SJSA1 (cell line): ENCODE measurements at regions not wholly inside any gene's neighbourhood (a gene's known extent, or its start where the extent isn't known, plus 50 kb on each side); places are given as distances from the start of the nearest gene placed in this dataset.

Experiments
- DNase-seq, 2 experiments: peaks; one replicate each; pipeline ENCODE4 v3.0.0-alpha.2; 2015 to 2020; ENCODE audit warnings: low spot score in 2 of 2, low read depth in 1 of 2
- H3K27ac ChIP-seq: fragments of 250-450 bp; sonication (Bioruptor Pico); 2 replicates; pipeline ENCODE4 v1.5.1; 2020; ENCODE audit warnings: mild to moderate bottlenecking, moderate library complexity
- H3K27me3 ChIP-seq: fragments of 250-450 bp; sonication (Bioruptor Pico); replicated peaks from 2 replicates; pipeline ENCODE4 v1.5.1; 2020; ENCODE audit warnings: mild to moderate bottlenecking, moderate library complexity
- H3K36me3 ChIP-seq: fragments of 250-450 bp; sonication (Bioruptor Pico); 2 replicates; pipeline ENCODE4 v1.5.1; 2020; ENCODE audit warnings: mild to moderate bottlenecking
- H3K4me1 ChIP-seq: fragments of 250-450 bp; sonication (Bioruptor Pico); replicated peaks from 2 replicates; pipeline ENCODE4 v1.6.1; 2021; ENCODE audit warnings: mild to moderate bottlenecking
- H3K4me3 ChIP-seq: fragments of 250-450 bp; sonication (Bioruptor Pico); 2 replicates; pipeline ENCODE4 v1.5.1; 2020; ENCODE audit warnings: mild to moderate bottlenecking
- H3K9me3 ChIP-seq: fragments of 250-450 bp; sonication (Bioruptor Pico); replicated peaks from 2 replicates; pipeline ENCODE4 v1.5.1; 2020; ENCODE audit warnings: mild to moderate bottlenecking

- no peak overlapping the region for H3K4me3 ChIP-seq
Measured at GRCh38 chr10:64142395-64142794, 621.2 kb downstream of the REEP3 start.

DNA sequence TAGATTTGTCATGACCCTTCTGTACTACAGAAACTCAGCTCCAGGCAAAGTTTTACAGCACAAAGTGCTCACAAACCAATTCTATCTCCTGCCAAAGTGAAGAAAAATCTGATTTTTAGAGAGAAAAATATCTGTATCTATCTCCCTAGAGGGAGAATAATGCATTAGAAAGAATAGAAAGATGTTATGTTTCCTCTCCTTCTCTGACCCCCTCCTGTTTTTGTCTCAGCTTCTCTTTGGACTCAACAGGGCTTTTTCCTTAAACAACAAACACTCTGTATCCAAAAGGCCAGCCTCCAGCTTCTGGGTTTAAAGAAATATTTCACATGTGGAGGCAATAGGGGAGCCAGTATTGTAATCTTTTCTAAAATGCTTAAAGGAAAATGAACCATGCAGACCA is 627.4 kb downstream of the REEP3 start:
- no peaks in the 10 kb centered on the region for H3K27me3 ChIP-seq
- H3K36me3 ChIP-seq: no peaks in the 10 kb centered on the region
- no peak overlapping the region for H3K4me3 ChIP-seq
- no peaks in the 10 kb centered on the region for H3K9me3 ChIP-seq
- no peaks in the 10 kb centered on the region for H3K4me1 ChIP-seq
- no peak overlapping the region for H3K27ac ChIP-seq
- no peak for DNase-seq

More at GRCh38 chr10:64142395-64142794, 621.2 kb downstream of the REEP3 start:
- Histone ChIP-seq H3K27ac (no peak overlapping the region), H3K4me1 (no peaks in the 10 kb centered on the region), H3K27me3 (no peaks in the 10 kb centered on the region), H3K9me3 (no peaks in the 10 kb centered on the region), H3K36me3 (no peaks in the 10 kb centered on the region)
- DNase-seq: no peak

- Histone ChIP-seq H3K9me3 (no peaks in the 10 kb centered on the region), H3K27me3 (no peaks in the 10 kb centered on the region), H3K4me1 (no peaks in the 10 kb centered on the region), H3K36me3 (no peaks in the 10 kb centered on the region), H3K4me3 (no peak overlapping the region), H3K27ac (no peak overlapping the region)
- DNase-seq: no peak
Measured at GRCh38 chr10:64156166-64156565, 635.0 kb downstream of the REEP3 start.

GRCh38 chr10:64158551-64158950 is 637.4 kb downstream of the REEP3 start:
- no peak for DNase-seq
- H3K27me3 ChIP-seq: no peaks in the 10 kb centered on the region
- H3K36me3 ChIP-seq: no peaks in the 10 kb centered on the region
- H3K4me3 ChIP-seq: no peak overlapping the region
- H3K27ac ChIP-seq: no peak overlapping the region
- no peaks in the 10 kb centered on the region for H3K9me3 ChIP-seq
- no peaks in the 10 kb centered on the region for H3K4me1 ChIP-seq

GRCh38 chr10:64159910-64160872 is 639.0 kb downstream of the REEP3 start:
- no peaks in the 10 kb centered on the region for H3K9me3 ChIP-seq
- H3K27me3 ChIP-seq: no peaks in the 10 kb centered on the region
- no peak overlapping the region for H3K27ac ChIP-seq
- H3K4me1 ChIP-seq: no peaks in the 10 kb centered on the region
- DNase-seq: no peak
- H3K4me3 ChIP-seq: no peak overlapping the region
- no peaks in the 10 kb centered on the region for H3K36me3 ChIP-seq

DNA sequence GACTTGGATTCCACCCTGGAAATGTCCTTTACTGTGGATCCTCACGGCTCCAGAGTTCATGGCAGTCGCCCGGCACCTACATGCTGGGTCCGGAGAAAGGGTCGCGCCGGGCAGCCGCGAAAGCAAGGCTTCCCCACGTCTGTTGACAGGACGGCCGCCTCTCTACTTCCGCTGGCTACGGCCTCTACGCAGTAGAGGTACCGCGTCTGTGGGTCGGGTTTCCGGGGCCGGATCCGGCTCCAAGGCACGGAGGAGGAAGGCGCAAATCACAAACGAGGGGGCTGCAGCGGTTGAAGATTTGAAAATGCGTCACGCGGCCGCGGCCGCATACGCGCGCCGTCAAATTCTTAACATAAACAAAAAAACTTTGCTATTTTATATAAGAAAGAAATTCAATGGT is 649.6 kb downstream of the REEP3 start:
- Histone ChIP-seq H3K36me3 (no peaks in the 10 kb centered on the region), H3K9me3 (no peaks in the 10 kb centered on the region), H3K27ac (no peak overlapping the region), H3K4me1 (no peaks in the 10 kb centered on the region), H3K27me3 (no peaks in the 10 kb centered on the region), H3K4me3 (no peak overlapping the region)
- DNase-seq: no peak

GRCh38 chr10:64173826-64174225 is 652.6 kb downstream of the REEP3 start:
- Histone ChIP-seq H3K4me1 (no peaks in the 10 kb centered on the region), H3K9me3 (no peaks in the 10 kb centered on the region), H3K4me3 (no peak overlapping the region), H3K27ac (no peak overlapping the region), H3K27me3 (no peaks in the 10 kb centered on the region), H3K36me3 (no peaks in the 10 kb centered on the region)
- no peak for DNase-seq

GRCh38 chr10:64174666-64175255 is 653.6 kb downstream of the REEP3 start:
- no peak overlapping the region for H3K4me3 ChIP-seq
- no peak for DNase-seq
- H3K27ac ChIP-seq: no peak overlapping the region

GRCh38 chr10:64175271-64175962 is 654.2 kb downstream of the REEP3 start:
- no peak for DNase-seq
- H3K9me3 ChIP-seq: no peaks in the 10 kb centered on the region
- no peak overlapping the region for H3K4me3 ChIP-seq
- H3K36me3 ChIP-seq: no peaks in the 10 kb centered on the region
- H3K27ac ChIP-seq: no peak overlapping the region
- H3K4me1 ChIP-seq: no peaks in the 10 kb centered on the region
- H3K27me3 ChIP-seq: no peaks in the 10 kb centered on the region

More at GRCh38 chr10:64174666-64175255, 653.6 kb downstream of the REEP3 start:
- Histone ChIP-seq H3K36me3 (no peaks in the 10 kb centered on the region), H3K9me3 (no peaks in the 10 kb centered on the region), H3K4me1 (no peaks in the 10 kb centered on the region), H3K27me3 (no peaks in the 10 kb centered on the region)

DNA sequence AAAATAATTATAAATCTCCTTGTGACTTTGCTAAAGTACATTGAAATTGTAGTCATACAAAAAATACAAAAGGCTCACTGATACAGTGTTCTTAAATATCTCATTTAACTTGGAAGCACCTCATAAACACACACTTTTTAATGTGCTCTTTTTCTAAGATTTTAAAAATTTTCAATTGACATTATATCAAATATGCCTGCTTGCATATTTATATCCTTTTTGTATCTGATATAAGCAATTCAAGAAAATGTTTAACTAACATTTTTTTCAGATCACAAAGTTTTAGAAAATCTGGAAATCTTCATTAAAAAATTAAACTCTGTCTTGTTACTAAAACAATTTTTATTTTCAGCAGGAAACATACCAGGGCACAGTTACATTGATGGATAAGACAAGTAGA is 661.5 kb downstream of the REEP3 start:
- H3K4me1 ChIP-seq: no peaks in the 10 kb centered on the region
- H3K4me3 ChIP-seq: no peak overlapping the region
- H3K27me3 ChIP-seq: no peaks in the 10 kb centered on the region
- no peaks in the 10 kb centered on the region for H3K36me3 ChIP-seq
- DNase-seq: no peak
- no peak overlapping the region for H3K27ac ChIP-seq
- no peaks in the 10 kb centered on the region for H3K9me3 ChIP-seq

DNA sequence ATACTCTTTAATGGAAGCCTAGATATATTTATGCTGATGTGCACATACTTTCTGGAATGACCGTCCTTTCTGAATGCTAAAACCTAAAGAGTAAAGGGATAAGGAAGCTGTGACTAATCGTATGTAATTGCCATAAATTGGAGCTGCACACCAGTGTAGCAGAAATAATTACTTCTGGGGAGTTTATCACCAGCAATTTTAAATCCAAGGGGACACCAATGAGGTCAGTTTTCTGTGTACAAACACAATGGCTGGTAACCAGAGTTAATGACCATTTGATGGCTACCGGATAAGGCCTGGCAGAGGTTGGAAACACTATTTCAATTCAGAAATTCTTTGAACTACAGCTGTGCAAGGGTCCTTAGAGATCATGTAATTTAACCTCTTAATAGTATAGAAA is 670.1 kb downstream of the REEP3 start:
- Histone ChIP-seq H3K27ac (no peak overlapping the region), H3K9me3 (no peaks in the 10 kb centered on the region), H3K36me3 (no peaks in the 10 kb centered on the region), H3K4me3 (no peak overlapping the region), H3K4me1 (no peaks in the 10 kb centered on the region), H3K27me3 (no peaks in the 10 kb centered on the region)
- DNase-seq: no peak

GRCh38 chr10:64196638-64197315 is 675.6 kb downstream of the REEP3 start:
- no peak for DNase-seq
- no peaks in the 10 kb centered on the region for H3K27me3 ChIP-seq
- no peaks in the 10 kb centered on the region for H3K4me1 ChIP-seq
- H3K9me3 ChIP-seq: no peaks in the 10 kb centered on the region
- H3K36me3 ChIP-seq: no peaks in the 10 kb centered on the region
- H3K4me3 ChIP-seq: no peak overlapping the region
- no peak overlapping the region for H3K27ac ChIP-seq

DNA sequence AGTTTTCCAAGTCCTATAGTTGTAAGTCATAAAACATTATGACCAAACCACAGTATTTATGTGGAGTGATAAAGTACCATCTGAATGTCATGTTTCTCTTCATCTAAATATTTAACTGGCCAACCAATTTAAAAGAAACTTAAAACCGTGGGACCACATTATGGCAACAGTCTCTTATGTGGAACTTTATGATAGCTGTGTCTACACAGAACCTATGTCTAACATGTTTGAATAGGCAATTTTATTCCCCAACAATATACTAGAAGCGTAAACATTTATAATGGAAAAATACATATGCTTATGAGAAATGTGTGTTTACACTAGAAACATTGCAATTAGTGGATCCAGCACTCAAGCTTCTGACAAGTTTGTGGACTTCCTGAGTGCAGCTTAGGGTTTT is 680.7 kb downstream of the REEP3 start:
- Histone ChIP-seq H3K4me3 (no peak overlapping the region), H3K9me3 (no peaks in the 10 kb centered on the region), H3K4me1 (no peaks in the 10 kb centered on the region), H3K27me3 (no peaks in the 10 kb centered on the region), H3K36me3 (no peaks in the 10 kb centered on the region), H3K27ac (no peak overlapping the region)
- DNase-seq: no peak
